Neural progenitor cell (in vitro differentiated cells): ENCODE measurements at regions not wholly inside any gene's neighbourhood (a gene's known extent, or its start where the extent isn't known, plus 50 kb on each side); places are given as distances from the start of the nearest gene placed in this dataset.
"Not testable (repeated sequence)": the region's sequence is repeated elsewhere in the genome, so short reads cannot be mapped to it uniquely, and the experiment has no call there.

Source experiments
- DNase-seq: peaks from one replicate; pipeline ENCODE4 v3.0.0-alpha.2; 2016; ENCODE audit warnings: low spot score
- H2AFZ ChIP-seq: fragments of 200-600 bp; sonication (generic); replicated peaks from 2 replicates; pipeline ENCODE4 v1.6.1; 2016; ENCODE audit warnings: antibody characterized with exemption
- H3F3A ChIP-seq: fragments of 200-600 bp; sonication (generic); 2 replicates; pipeline ENCODE4 v1.6.1; 2016; ENCODE audit warnings: antibody characterized with exemption, low read depth
- H3K27ac ChIP-seq: fragments of 200-600 bp; sonication (generic); 2 replicates; pipeline ENCODE4 v1.5.1; 2016; ENCODE audit warnings: mild to moderate bottlenecking
- H3K27me3 ChIP-seq: fragments of 200-600 bp; sonication (generic); 2 replicates; pipeline ENCODE4 v1.6.1; 2016; ENCODE audit warnings: mild to moderate bottlenecking, moderate library complexity
- H3K36me3 ChIP-seq: fragments of 200-600 bp; sonication (generic); 2 replicates; pipeline ENCODE4 v1.5.1; 2016
- H3K4me1 ChIP-seq: fragments of 200-600 bp; sonication (generic); 2 replicates; pipeline ENCODE4 v1.6.1; 2016; ENCODE audit warnings: mixed run types
- H3K4me2 ChIP-seq: fragments of 200-600 bp; sonication (generic); 2 replicates; pipeline ENCODE4 v1.6.1; 2016
- H3K4me3 ChIP-seq: fragments of 200-600 bp; sonication (generic); 2 replicates; pipeline ENCODE4 v1.5.1; 2016
- H3K79me2 ChIP-seq: fragments of 200-600 bp; sonication (generic); 2 replicates; pipeline ENCODE4 v1.6.1; 2016; ENCODE audit warnings: low read depth
- H3K9ac ChIP-seq: fragments of 200-600 bp; sonication (generic); 2 replicates; pipeline ENCODE4 v1.6.1; 2016
- H3K9me3 ChIP-seq: fragments of 200-600 bp; sonication (generic); 2 replicates; pipeline ENCODE4 v1.5.1; 2016; ENCODE audit warnings: low read depth
- H4K20me1 ChIP-seq: fragments of 200-600 bp; sonication (generic); 2 replicates; pipeline ENCODE4 v1.6.1; 2016; ENCODE audit warnings: low read depth
- H3K27ac Mint-ChIP-seq: 3 replicates; pipeline ENCODE4 v1.8.0; 2021; ENCODE audit warnings: mixed read lengths
- H3K27me3 Mint-ChIP-seq: 2 replicates; pipeline ENCODE4 v1.8.0; 2022; ENCODE audit warnings: low read depth, mild to moderate bottlenecking, inconsistent platforms, moderate library complexity, mixed read lengths; ENCODE audit not compliant: insufficient read depth
- H3K36me3 Mint-ChIP-seq: 3 replicates; pipeline ENCODE4 v1.8.0; 2021; ENCODE audit warnings: mixed read lengths
- H3K4me1 Mint-ChIP-seq: 3 replicates; pipeline ENCODE4 v1.8.0; 2021; ENCODE audit warnings: mixed read lengths
- H3K4me3 Mint-ChIP-seq: 3 replicates; pipeline ENCODE4 v1.8.0; 2021; ENCODE audit warnings: mild to moderate bottlenecking, moderate library complexity, mixed read lengths
- H3K9me3 Mint-ChIP-seq: 3 replicates; pipeline ENCODE4 v1.8.0; 2020; ENCODE audit warnings: mixed read lengths
- EZH2 ChIP-seq: fragments of 200-600 bp; sonication (generic); IDR thresholded peaks from 2 replicates; pipeline ENCODE4 v1.6.1; 2017; ENCODE audit warnings: antibody characterized with exemption, mild to moderate bottlenecking, moderate library complexity
- EZH2phosphoT487 ChIP-seq: fragments of 200-600 bp; sonication (generic); IDR thresholded peaks from 2 replicates; pipeline ENCODE4 v1.6.1; 2017; ENCODE audit warnings: antibody characterized with exemption
- TF ChIP-seq, protein P1 (sequence below): fragments of 200-600 bp; sonication (generic); IDR thresholded peaks from 2 replicates; pipeline ENCODE4 v1.5.1; 2017; ENCODE audit warnings: antibody characterized with exemption, mild to moderate bottlenecking

DNA sequence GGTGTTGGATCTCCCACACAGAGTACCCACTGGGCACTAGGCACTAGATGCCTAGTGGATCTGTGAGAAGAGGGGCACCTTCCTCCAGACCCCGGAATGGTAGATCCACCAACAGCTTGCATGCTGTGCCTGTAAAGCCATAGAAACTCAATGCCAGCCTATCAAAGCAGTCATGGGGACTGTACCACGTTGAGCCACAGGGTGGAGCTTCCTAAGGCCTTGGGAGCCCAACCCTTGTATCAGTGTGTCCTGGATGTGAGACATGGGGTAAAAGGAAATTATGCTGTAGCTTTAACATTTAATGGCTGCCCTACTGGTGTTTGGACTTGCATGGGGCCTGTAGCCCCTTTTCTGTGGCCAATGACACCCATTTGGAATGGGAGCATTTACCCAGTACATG, 1024.9 kb downstream of the TMEM121 start:
- Histone ChIP-seq H3K4me1 (no peaks in the 10 kb centered on the region), H3K79me2 (no peaks in the 10 kb centered on the region), H2AFZ (no peak overlapping the region), H3K4me2 (no peak overlapping the region), H3F3A (no peaks in the 10 kb centered on the region), H3K9ac (no peak overlapping the region), H3K27me3 (no peaks in the 10 kb centered on the region), H3K4me3 (no peak overlapping the region), H3K27ac (no peak overlapping the region), H3K9me3 (peaks cover 35% of the 10 kb centered on the region), H4K20me1 (no peaks in the 10 kb centered on the region), H3K36me3 (no peaks in the 10 kb centered on the region)
- Mint-ChIP-seq H3K27ac (no peak overlapping the region), H3K36me3 (no peaks in the 10 kb centered on the region), H3K27me3 (no peaks in the 10 kb centered on the region), H3K9me3 (peaks cover 40% of the 10 kb centered on the region), H3K4me3 (no peak overlapping the region), H3K4me1 (no peaks in the 10 kb centered on the region)
- TF ChIP-seq, protein P1, sequence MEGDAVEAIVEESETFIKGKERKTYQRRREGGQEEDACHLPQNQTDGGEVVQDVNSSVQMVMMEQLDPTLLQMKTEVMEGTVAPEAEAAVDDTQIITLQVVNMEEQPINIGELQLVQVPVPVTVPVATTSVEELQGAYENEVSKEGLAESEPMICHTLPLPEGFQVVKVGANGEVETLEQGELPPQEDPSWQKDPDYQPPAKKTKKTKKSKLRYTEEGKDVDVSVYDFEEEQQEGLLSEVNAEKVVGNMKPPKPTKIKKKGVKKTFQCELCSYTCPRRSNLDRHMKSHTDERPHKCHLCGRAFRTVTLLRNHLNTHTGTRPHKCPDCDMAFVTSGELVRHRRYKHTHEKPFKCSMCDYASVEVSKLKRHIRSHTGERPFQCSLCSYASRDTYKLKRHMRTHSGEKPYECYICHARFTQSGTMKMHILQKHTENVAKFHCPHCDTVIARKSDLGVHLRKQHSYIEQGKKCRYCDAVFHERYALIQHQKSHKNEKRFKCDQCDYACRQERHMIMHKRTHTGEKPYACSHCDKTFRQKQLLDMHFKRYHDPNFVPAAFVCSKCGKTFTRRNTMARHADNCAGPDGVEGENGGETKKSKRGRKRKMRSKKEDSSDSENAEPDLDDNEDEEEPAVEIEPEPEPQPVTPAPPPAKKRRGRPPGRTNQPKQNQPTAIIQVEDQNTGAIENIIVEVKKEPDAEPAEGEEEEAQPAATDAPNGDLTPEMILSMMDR: no peak
- TF ChIP-seq EZH2phosphoT487 (no peak), EZH2 (no peak)
- no peak for DNase-seq

DNA sequence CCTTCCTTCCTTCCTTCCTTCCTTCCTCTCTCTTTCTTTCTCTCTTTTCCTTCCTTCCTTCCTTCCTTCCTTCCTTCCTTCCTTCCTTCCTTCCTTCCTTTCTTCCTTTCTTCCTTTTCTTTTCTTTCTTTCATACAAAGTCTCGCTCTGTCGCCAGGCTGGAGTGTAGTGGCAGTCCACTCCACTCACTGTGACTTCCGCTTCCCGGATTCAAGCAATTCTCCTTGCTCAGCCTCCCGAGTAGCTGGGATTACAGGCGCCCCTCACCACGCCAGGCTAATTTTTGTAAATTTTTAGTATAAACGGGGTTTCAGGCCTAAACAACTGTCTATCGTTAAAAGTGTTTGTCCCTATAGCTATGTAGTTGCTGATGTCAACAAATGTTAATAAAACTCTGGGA, 1029.8 kb downstream of the TMEM121 start:
- H3K4me2 ChIP-seq, H3K27me3 Mint-ChIP-seq, H4K20me1 ChIP-seq, DNase-seq, H3K36me3 Mint-ChIP-seq, H3K27ac Mint-ChIP-seq, H3K4me3 ChIP-seq, H3K9ac ChIP-seq, H3K4me3 Mint-ChIP-seq, H3K79me2 ChIP-seq, H3K27ac ChIP-seq, H3K4me1 ChIP-seq, H2AFZ ChIP-seq, H3F3A ChIP-seq, H3K36me3 ChIP-seq, H3K27me3 ChIP-seq, H3K4me1 Mint-ChIP-seq: not testable (repeated sequence)
- H3K9me3 ChIP-seq: peaks cover 21% of the 10 kb centered on the region
- peaks cover 39% of the 10 kb centered on the region for H3K9me3 Mint-ChIP-seq

DNA sequence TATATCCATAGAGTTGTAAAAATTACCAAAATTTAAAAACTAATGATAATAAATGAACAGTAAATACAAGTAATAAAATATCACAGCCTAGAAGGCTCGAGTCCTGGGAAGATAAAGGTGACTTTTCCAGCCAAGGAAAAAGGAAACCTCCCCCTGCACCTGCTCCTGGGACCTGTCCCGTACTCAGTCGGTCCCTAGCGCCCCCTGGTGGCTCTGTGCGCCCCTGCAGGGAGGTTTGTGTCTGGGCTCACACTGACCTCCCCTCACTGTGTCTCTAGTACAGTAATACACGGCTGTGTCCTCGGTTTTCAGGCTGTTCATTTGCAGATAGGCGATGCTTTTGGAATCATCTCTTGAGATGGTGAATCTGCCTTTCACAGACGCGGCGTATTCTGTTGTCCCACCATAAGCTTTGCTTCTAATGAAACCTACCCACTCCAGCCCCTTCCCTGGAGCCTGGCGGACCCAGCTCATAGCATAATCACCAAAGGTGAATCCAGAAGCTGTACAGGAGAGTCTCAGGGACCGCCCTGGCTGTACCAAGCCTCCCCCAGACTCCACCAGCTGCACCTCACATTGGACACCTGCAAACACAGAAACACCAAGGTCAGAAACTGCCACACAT, 1030.4 kb downstream of the TMEM121 start:
- Mint-ChIP-seq H3K27ac (no peak overlapping the region), H3K4me3 (no peak overlapping the region), H3K4me1 (no peaks in the 10 kb centered on the region), H3K36me3 (no peaks in the 10 kb centered on the region), H3K27me3 (no peaks in the 10 kb centered on the region), H3K9me3 (peaks cover 38% of the 10 kb centered on the region)
- no peak overlapping the region for H2AFZ ChIP-seq
- no peaks in the 10 kb centered on the region for H4K20me1 ChIP-seq
- H3K36me3 ChIP-seq: no peaks in the 10 kb centered on the region
- no peaks in the 10 kb centered on the region for H3K27me3 ChIP-seq
- peaks cover 21% of the 10 kb centered on the region for H3K9me3 ChIP-seq
- DNase-seq: no peak
- no peak overlapping the region for H3K4me2 ChIP-seq
- H3K4me1 ChIP-seq: no peaks in the 10 kb centered on the region
- no peaks in the 10 kb centered on the region for H3K79me2 ChIP-seq
- H3K27ac ChIP-seq: no peak overlapping the region
- no peaks in the 10 kb centered on the region for H3F3A ChIP-seq
- H3K9ac ChIP-seq: no peak overlapping the region
- no peak overlapping the region for H3K4me3 ChIP-seq
- no peak for TF ChIP-seq EZH2phosphoT487
- TF ChIP-seq, protein P1: peak; percentile 27

DNA sequence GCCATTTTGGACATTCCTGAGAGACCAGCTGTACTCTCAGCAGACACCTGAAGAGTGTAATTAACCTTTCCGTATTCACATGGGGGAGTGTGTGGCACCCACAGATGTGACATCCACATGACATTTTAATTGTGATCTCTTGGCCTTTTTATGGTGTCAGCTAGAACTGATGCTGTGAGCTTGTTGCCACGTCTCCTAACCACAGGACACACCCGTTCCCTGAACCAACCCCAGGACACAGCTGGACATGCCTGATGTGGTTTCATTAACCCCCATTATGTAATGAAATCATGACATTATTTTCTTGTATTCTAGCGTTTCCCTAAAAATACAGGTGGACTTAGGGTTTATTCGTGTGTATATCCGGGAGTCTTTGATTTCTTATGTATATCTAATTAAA, 1036.1 kb downstream of the TMEM121 start:
- Histone ChIP-seq H4K20me1 (no peaks in the 10 kb centered on the region), H3K36me3 (no peaks in the 10 kb centered on the region), H3K4me2 (no peak overlapping the region), H3K4me3 (no peak overlapping the region), H2AFZ (no peak overlapping the region), H3K27me3 (no peaks in the 10 kb centered on the region), H3K9me3 (peaks cover 12% of the 10 kb centered on the region), H3K4me1 (no peaks in the 10 kb centered on the region), H3K79me2 (no peaks in the 10 kb centered on the region), H3K9ac (no peak overlapping the region), H3K27ac (no peak overlapping the region), H3F3A (no peaks in the 10 kb centered on the region)
- H3K9me3 Mint-ChIP-seq: peaks cover 54% of the 10 kb centered on the region
- TF ChIP-seq EZH2phosphoT487: no peak
- TF ChIP-seq EZH2: no peak
- TF ChIP-seq, protein P1: no peak
- peaks cover 4% of the 10 kb centered on the region for H3K27me3 Mint-ChIP-seq
- no peak overlapping the region for H3K27ac Mint-ChIP-seq
- no peak for DNase-seq
- no peaks in the 10 kb centered on the region for H3K36me3 Mint-ChIP-seq
- no peak overlapping the region for H3K4me3 Mint-ChIP-seq
- no peaks in the 10 kb centered on the region for H3K4me1 Mint-ChIP-seq
